Stimulated activated CD8-positive, alpha-beta memory T cell treated with anti-CD3 and anti-CD28 coated beads, Interleukin-15, amount 100 ng/mL, for 48 hours (primary cell): ENCODE measurements at regions not wholly inside any gene's neighbourhood (a gene's known extent, or its start where the extent isn't known, plus 50 kb on each side); places are given as distances from the start of the nearest gene placed in this dataset.

ENCODE experiments used
- DNase-seq, 2 donors: peaks; one replicate each; pipeline ENCODE4 v3.0.0-alpha.2; 2020; ENCODE audit warnings: low read depth in 2 of 2

- DNase-seq, result no peak
Observed at GRCh38 chr14:27927519-27927918, 839.1 kb upstream of the FOXG1 start.

- DNase-seq, result no peak
Observed at GRCh38 chr14:27929797-27930347, 836.7 kb upstream of the FOXG1 start.

GRCh38 chr14:27938392-27938791 lies 828.2 kb upstream of the FOXG1 start:
- no peak for DNase-seq

GRCh38 chr14:27945512-27945911 lies 821.1 kb upstream of the FOXG1 start:
- DNase-seq, result no peak

- DNase-seq, result no peak
Observed at GRCh38 chr14:27958757-27959156, 807.8 kb upstream of the FOXG1 start.

GRCh38 chr14:27995691-27996090 lies 770.9 kb upstream of the FOXG1 start:
- no peak for DNase-seq

- DNase-seq, result no peak
Observed at GRCh38 chr14:28001002-28001401, 765.6 kb upstream of the FOXG1 start.

- no peak for DNase-seq
Observed at GRCh38 chr14:28012629-28013415, 753.8 kb upstream of the FOXG1 start.

GRCh38 chr14:28020112-28020511 lies 746.5 kb upstream of the FOXG1 start:
- no peak for DNase-seq

GRCh38 chr14:28023853-28024252 lies 742.7 kb upstream of the FOXG1 start:
- no peak for DNase-seq

GRCh38 chr14:28052251-28052650 lies 714.3 kb upstream of the FOXG1 start:
- no peak for DNase-seq

GRCh38 chr14:28055008-28055407 lies 711.6 kb upstream of the FOXG1 start:
- no peak for DNase-seq

GRCh38 chr14:28057359-28058296 lies 709.0 kb upstream of the FOXG1 start:
- DNase-seq, result no peak

GRCh38 chr14:28059254-28059653 lies 707.3 kb upstream of the FOXG1 start:
- DNase-seq, result no peak

- DNase-seq, result no peak
Observed at GRCh38 chr14:28061006-28061405, 705.6 kb upstream of the FOXG1 start.

GRCh38 chr14:28077021-28077420 lies 689.6 kb upstream of the FOXG1 start:
- DNase-seq, result no peak

- no peak for DNase-seq
Observed at GRCh38 chr14:28083389-28083788, 683.2 kb upstream of the FOXG1 start.

GRCh38 chr14:28088125-28088524 lies 678.5 kb upstream of the FOXG1 start:
- no peak for DNase-seq

GRCh38 chr14:28097585-28097984 lies 669.0 kb upstream of the FOXG1 start:
- DNase-seq, result no peak

GRCh38 chr14:28098856-28099255 lies 667.7 kb upstream of the FOXG1 start:
- no peak for DNase-seq

GRCh38 chr14:28102001-28102400 lies 664.6 kb upstream of the FOXG1 start:
- DNase-seq, result no peak

GRCh38 chr14:28102814-28103213 lies 663.8 kb upstream of the FOXG1 start:
- DNase-seq, result no peak

- DNase-seq, result no peak
Observed at GRCh38 chr14:28113311-28113710, 653.3 kb upstream of the FOXG1 start.
